ENCODE measurements at regions not wholly inside any gene's neighbourhood (a gene's known extent, or its start where the extent isn't known, plus 50 kb on each side); places are given as distances from the start of the nearest gene placed in this dataset.
"Not testable (repeated sequence)": the region's sequence is repeated elsewhere in the genome, so short reads cannot be mapped to it uniquely, and the experiment has no call there.

DNA sequence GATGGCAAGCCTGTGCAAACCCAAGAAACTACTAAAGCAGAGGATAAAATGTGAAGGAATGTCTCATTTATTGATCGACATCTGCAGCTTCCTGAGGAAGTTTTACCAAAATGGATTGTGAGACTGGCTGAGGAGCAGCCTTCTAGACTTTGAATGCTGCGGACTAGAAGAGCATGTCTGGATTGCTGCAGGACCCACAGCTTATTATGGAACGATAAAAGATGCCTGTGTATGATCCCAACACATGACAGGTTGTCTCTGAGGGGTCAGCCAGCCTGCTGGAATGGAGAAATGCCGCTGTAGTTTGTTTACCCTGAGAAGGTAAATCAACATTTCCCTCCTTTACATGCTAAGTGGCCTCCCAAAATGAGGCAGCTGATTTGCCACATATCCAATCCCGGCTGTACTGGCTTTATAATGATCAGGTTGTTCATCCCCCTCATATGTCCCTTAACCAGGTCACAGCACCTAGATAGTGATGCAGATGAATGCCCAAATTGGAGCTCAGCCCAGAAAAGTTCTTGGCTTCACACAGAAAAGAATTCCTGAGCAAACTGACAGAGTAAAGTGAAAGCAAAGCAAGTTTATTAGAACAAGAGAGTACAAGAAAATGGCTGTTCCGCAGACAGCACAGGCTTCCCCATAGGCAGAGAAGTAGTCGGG, 63.9 kb downstream of the IL12A start:
- 52 to 63% (median 61%) methylated on average over 7 of the region's 7 CpGs for WGBS, 4 donors
- TF ChIP-seq, protein P1, sequence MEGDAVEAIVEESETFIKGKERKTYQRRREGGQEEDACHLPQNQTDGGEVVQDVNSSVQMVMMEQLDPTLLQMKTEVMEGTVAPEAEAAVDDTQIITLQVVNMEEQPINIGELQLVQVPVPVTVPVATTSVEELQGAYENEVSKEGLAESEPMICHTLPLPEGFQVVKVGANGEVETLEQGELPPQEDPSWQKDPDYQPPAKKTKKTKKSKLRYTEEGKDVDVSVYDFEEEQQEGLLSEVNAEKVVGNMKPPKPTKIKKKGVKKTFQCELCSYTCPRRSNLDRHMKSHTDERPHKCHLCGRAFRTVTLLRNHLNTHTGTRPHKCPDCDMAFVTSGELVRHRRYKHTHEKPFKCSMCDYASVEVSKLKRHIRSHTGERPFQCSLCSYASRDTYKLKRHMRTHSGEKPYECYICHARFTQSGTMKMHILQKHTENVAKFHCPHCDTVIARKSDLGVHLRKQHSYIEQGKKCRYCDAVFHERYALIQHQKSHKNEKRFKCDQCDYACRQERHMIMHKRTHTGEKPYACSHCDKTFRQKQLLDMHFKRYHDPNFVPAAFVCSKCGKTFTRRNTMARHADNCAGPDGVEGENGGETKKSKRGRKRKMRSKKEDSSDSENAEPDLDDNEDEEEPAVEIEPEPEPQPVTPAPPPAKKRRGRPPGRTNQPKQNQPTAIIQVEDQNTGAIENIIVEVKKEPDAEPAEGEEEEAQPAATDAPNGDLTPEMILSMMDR (IDR thresholded peaks at IDR 0.05): no peak
- no peak for TF ChIP-seq POLR2A (IDR thresholded peaks at IDR 0.05)
- H3K9me3 ChIP-seq: no peaks in the 10 kb centered on the region
- H3K27me3 ChIP-seq: no peaks in the 10 kb centered on the region
- H3K4me3 ChIP-seq: peak overlapping the region in 2 of 12 donors; percentile 10 to 17
- DNase-seq (no peak), ATAC-seq (peak; percentile 38 to 65 (median 54))
- peak overlapping the region in 2 of 12 donors; percentile 19 to 43 for H3K27ac ChIP-seq
- H3K4me1 ChIP-seq: peaks cover 0 to 7% (median 0%) of the 10 kb centered on the region in 12 donors
- intact Hi-C loops (cut with DNase I): no loop called here
- H3K36me3 ChIP-seq: no peaks in the 10 kb centered on the region

DNA sequence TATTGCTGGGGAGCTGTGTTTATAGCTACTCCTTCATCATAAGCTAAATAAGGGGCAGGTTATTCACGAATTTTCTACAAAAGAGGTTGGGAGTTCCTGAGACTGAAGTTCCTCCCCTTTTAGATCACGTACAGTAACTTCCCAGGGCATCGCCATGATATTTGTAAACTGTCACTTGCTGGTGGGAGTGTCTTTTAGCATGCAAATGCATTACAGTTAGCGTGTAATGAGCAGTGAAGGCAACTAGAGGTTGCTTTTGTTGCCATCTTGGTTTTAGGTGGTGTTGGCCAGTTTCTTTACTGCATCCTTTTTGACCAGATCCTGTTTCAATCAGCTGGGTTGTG, 64.4 kb downstream of the IL12A start:
- H3K36me3 ChIP-seq: no peaks in the 10 kb centered on the region
- ATAC-seq (no peak), DNase-seq (no peak)
- peaks cover 0 to 7% (median 0%) of the 10 kb centered on the region in 12 donors for H3K4me1 ChIP-seq
- H3K9me3 ChIP-seq: no peaks in the 10 kb centered on the region
- WGBS, 4 donors: 55 to 69% (median 64%) methylated on average over 4 of the region's 4 CpGs
- H3K27me3 ChIP-seq: no peaks in the 10 kb centered on the region
- H3K27ac ChIP-seq: peak overlapping the region in 2 of 12 donors; percentile 19 to 43
- TF ChIP-seq POLR2A (IDR thresholded peaks at IDR 0.05): no peak
- intact Hi-C loops (cut with DNase I): no loop called here
- H3K4me3 ChIP-seq: peak overlapping the region in 2 of 12 donors; percentile 10 to 17

DNA sequence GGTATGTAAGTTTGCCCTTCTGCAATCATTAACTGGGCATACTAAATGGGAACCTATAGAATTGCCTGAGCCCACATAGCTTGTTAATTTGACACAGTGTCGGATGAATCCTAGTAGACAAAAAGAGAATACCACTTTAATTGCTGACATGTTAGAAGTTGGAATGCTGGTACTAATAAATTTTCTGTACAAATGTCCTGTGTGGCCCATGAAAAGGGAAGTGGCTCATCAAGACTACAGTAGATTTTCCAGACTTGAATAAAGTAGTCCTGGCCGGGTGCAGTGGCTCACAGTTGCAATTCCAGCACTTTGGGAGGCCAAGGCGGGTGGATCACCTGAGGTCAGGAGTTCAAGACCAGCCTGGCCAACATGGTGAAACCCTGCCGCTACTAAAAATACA, 66.2 kb downstream of the IL12A start:
- H3K9me3 ChIP-seq; H3K27ac ChIP-seq; ATAC-seq; H3K4me1 ChIP-seq; H3K27me3 ChIP-seq; H3K36me3 ChIP-seq; DNase-seq; H3K4me3 ChIP-seq; intact Hi-C loops (cut with DNase I): not testable (repeated sequence)
- WGBS, 4 donors: 81 to 91% (median 88%) methylated on average over 4 of the region's 4 CpGs

DNA sequence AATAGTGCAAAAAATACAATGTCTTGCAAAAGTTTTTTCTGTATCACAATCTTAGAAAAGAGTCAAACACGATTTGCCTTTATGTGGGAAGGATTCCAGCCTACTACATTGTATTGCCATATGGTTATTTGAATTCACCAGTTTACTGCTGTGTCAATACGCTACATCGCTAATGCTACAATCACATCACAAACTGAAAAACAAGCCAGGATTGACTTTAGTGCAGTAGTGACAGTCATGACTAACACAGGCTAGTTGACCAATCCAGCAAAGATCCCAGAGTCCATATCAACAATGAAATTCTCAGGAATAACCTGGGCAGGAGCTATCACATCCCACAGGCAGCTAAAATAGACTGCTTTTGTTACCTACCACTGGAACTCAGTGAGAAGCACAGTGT, 67.0 kb downstream of the IL12A start:
- no peak for DNase-seq

DNA sequence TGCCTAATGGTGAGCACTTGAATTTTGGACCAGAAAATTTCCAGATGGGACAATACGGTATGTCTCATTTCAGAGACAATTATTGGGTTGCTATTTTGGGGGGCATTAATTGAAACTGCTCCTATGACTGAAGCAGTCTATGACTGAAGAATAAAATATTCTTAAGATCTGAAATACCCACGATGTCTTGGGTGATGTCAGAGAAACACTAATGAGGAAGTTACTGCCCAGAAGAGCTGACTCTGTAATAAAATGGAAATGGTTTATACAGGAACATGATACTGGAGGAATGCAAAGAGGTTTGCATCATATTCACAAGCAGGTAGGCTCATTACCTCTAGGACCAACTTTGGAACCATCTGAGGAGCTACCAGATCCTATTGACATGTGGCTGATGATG, 68.7 kb downstream of the IL12A start:
- intact Hi-C loops (cut with DNase I): no loop called here
- WGBS, 4 donors: 74 to 83% (median 77%) methylated on average over 2 of the region's 2 CpGs

More for the DNA sequence above, 67.0 kb downstream of the IL12A start:
- no peak for TF ChIP-seq POLR2A (IDR thresholded peaks at IDR 0.05)
- TF ChIP-seq, protein P1 (IDR thresholded peaks at IDR 0.05): no peak
- Histone ChIP-seq H3K36me3 (no peaks in the 10 kb centered on the region), H3K4me1 (peaks cover 0 to 7% (median 0%) of the 10 kb centered on the region in 12 donors), H3K27ac (no peak overlapping the region), H3K9me3 (no peaks in the 10 kb centered on the region), H3K4me3 (no peak overlapping the region), H3K27me3 (no peaks in the 10 kb centered on the region)
- ATAC-seq: no peak
- intact Hi-C loops (cut with DNase I): no loop called here
- WGBS, 4 donors: 91 to 94% (median 93%) methylated on average over 3 of the region's 3 CpGs

More for the DNA sequence above, 68.7 kb downstream of the IL12A start:
- no peak overlapping the region for H3K27ac ChIP-seq
- H3K4me3 ChIP-seq: no peak overlapping the region
- ATAC-seq (no peak), DNase-seq (no peak)
- TF ChIP-seq, protein P1 (IDR thresholded peaks at IDR 0.05): no peak
- no peak for TF ChIP-seq POLR2A (IDR thresholded peaks at IDR 0.05)
- H3K9me3 ChIP-seq: no peaks in the 10 kb centered on the region
- H3K27me3 ChIP-seq: no peaks in the 10 kb centered on the region
- H3K4me1 ChIP-seq: peaks cover 0 to 5% (median 0%) of the 10 kb centered on the region in 12 donors
- H3K36me3 ChIP-seq: no peaks in the 10 kb centered on the region
